Heart left ventricle (tissue), 13 donors: ENCODE measurements at regions not wholly inside any gene's neighbourhood (a gene's known extent, or its start where the extent isn't known, plus 50 kb on each side); places are given as distances from the start of the nearest gene placed in this dataset.

Experiments used
- POLR2A ChIP-seq, 2 donors: fragments of 450-650 bp; IDR thresholded peaks; one replicate each; pipeline ENCODE4 v1.6.1; 2017; ENCODE audit warnings: antibody characterized with exemption in 2 of 2, mild to moderate bottlenecking in 2 of 2, moderate library complexity in 2 of 2
- TF ChIP-seq, protein P1 (sequence below), 12 donors: fragments of 200-600 bp; sonication (generic) in 4 of 12; IDR thresholded peaks; one replicate each; pipeline versions ENCODE4 v1.5.0 to v1.8.0; 2018 to 2022; ENCODE audit warnings: antibody characterized with exemption in 12 of 12, mild to moderate bottlenecking in 5 of 12
- donor health status: ischemic (EF 13 %, LVEDD 7.1; RV severe dilation, severe dysfunction).
- donor health status: DM: no; HTN: yes; CAD: no.
- donor health status: DM: no; HTN: no; CAD: no.
- donor health status: ischemic (EF 25% LVEDD 6.9; RV normal size, moderate dysfunction).
- donor health status: ischemic (EF 25% LVEDD 5.7; RV mildly dilated, moderate dysfunction).
- donor health status: ischemic (EF 35%, LVEDD 5.7; RV mildly dilated, moderate dysfunction).
- donor health status: nonischemic (EF 11% LVEDD 7.7; RV severe dilation, severe dysfunction).
- donor health status: DM: yes; HTN: yes; CAD: no.
- donor health status: PGD.
- donor health status: ischemic (EF 29% LVEDD 5.4; RV normal size, mild dysfunction).
- donor health status: nonischemic (EF 23%, LVEDD 6.1; RV moderate dilation, normal function).

GRCh38 chr1:95467036-95467435, 233.0 kb downstream of the RWDD3 start:
- TF ChIP-seq, protein P1, sequence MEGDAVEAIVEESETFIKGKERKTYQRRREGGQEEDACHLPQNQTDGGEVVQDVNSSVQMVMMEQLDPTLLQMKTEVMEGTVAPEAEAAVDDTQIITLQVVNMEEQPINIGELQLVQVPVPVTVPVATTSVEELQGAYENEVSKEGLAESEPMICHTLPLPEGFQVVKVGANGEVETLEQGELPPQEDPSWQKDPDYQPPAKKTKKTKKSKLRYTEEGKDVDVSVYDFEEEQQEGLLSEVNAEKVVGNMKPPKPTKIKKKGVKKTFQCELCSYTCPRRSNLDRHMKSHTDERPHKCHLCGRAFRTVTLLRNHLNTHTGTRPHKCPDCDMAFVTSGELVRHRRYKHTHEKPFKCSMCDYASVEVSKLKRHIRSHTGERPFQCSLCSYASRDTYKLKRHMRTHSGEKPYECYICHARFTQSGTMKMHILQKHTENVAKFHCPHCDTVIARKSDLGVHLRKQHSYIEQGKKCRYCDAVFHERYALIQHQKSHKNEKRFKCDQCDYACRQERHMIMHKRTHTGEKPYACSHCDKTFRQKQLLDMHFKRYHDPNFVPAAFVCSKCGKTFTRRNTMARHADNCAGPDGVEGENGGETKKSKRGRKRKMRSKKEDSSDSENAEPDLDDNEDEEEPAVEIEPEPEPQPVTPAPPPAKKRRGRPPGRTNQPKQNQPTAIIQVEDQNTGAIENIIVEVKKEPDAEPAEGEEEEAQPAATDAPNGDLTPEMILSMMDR (IDR thresholded peaks at IDR 0.05): peak in 8 of 12 donors; percentile 8 to 39 (median 23)
- no peak for TF ChIP-seq POLR2A (IDR thresholded peaks at IDR 0.05)
